Coronary artery (tissue), 2 donors: ENCODE measurements at regions not wholly inside any gene's neighbourhood (a gene's known extent, or its start where the extent isn't known, plus 50 kb on each side); places are given as distances from the start of the nearest gene placed in this dataset.
"Not testable (repeated sequence)": the region's sequence is repeated elsewhere in the genome, so short reads cannot be mapped to it uniquely, and the experiment has no call there.

ENCODE experiments used
- DNase-seq: peaks from one replicate; pipeline ENCODE4 v3.0.0-alpha.2; 2017; ENCODE audit warnings: low spot score
- H3K27ac ChIP-seq, 2 donors: fragments of 200-600 bp; sonication (generic); one replicate each; pipeline ENCODE4 v1.5.1; 2016 to 2019
- H3K4me3 ChIP-seq: fragments of 200-600 bp; sonication (generic); 2 replicates; pipeline ENCODE4 v1.5.1; 2016; ENCODE audit warnings: mild to moderate bottlenecking, moderate library complexity
- CTCF ChIP-seq: fragments of 200-600 bp; sonication (generic); IDR thresholded peaks from one replicate; pipeline ENCODE4 v1.5.1; 2019; ENCODE audit warnings: antibody characterized with exemption

DNA sequence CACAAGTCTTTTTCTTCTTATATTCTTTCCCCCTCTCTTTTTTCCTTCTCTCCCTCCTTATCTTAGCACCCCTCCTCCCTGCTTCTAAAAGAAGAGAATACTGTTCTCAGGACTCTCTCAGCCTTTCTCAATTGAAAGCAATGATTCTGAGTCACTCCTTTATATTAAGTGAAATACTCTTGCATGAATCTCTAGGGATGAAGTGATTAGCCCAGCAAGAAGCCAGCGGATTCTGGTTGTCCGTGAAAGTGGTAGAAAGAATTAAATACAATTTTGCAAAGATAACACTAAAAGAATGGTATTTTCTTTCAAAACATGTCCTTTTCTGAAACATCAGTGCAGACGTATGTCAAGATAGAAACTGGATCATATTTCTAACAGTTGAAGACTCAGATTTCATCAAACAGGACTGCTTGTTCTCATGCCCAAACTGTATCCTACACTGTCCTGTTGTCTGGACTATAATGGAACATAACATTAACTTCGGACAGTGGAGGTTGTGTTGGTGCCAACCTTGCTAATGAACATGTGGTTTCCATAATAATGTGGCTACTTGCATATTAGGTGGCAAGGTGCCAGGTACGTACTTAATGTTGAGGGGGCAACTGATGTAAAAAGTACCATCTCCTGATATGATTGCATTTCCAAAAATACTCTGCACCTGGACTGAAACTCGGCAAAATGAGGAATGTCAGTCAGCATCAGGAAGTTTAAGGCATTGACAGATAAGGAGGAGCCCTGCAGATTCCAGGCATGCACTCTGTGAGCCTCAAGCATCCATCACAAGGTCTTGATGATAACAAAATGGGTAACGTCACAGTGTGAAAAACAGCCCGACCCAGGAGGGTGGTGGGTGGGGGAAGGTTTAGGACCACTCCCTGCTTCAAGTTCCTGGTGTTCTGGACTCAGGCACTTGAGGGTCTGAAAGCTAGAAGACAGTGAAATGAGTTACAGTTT, 357.2 kb downstream of the DLEU7 start:
- DNase-seq: no peak

GRCh38 chr13:50493683-50494082, 349.8 kb downstream of the DLEU7 start:
- no peak for TF ChIP-seq CTCF
- no peak overlapping the region for H3K27ac ChIP-seq
- H3K4me3 ChIP-seq: no peak overlapping the region
- no peak for DNase-seq

More for the DNA sequence above, 357.2 kb downstream of the DLEU7 start:
- H3K27ac ChIP-seq: no peak overlapping the region
- no peak overlapping the region for H3K4me3 ChIP-seq
- no peak for TF ChIP-seq CTCF

DNA sequence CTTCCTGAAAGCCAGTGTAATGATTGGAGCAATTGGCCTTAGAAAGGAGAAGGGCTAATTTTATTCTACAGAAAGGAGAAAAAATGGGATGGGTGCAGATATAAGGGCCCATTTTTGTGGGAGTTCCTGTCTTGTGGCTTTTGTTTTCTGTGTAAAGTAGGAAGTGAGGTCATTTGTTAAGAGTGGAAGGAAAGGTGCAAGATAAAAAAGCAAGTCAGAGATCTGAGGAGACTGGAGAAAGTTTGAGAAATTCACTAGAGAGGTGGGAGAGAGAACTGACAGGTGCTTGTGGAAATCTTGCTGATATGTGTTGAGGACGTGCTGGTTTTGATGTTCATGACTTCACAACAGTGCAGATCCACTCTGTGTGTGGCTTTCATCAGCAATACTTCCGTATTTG, 349.4 kb downstream of the DLEU7 start:
- no peak overlapping the region for H3K27ac ChIP-seq
- DNase-seq: no peak
- TF ChIP-seq CTCF: no peak

DNA sequence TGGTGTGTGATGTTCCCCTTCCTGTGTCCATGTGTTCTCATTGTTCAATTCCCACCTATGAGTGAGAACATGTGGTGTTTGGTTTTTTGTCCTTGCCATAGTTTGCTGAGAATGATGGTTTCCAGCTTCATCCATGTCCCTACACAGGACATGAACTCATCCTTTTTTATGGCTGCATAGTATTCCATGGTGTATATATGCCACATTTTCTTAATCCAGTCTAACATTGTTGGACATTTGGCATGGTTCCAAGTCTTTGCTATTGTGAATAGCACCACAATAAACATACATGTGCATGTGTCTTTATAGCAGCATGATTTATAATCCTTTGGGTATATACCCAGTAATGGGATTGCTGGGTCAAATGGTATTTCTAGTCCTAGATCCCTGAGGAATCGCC, 340.3 kb downstream of the DLEU7 start:
- H3K27ac ChIP-seq, H3K4me3 ChIP-seq, DNase-seq: not testable (repeated sequence)

More for the DNA sequence above, 349.4 kb downstream of the DLEU7 start:
- H3K4me3 ChIP-seq: no peak overlapping the region

DNA sequence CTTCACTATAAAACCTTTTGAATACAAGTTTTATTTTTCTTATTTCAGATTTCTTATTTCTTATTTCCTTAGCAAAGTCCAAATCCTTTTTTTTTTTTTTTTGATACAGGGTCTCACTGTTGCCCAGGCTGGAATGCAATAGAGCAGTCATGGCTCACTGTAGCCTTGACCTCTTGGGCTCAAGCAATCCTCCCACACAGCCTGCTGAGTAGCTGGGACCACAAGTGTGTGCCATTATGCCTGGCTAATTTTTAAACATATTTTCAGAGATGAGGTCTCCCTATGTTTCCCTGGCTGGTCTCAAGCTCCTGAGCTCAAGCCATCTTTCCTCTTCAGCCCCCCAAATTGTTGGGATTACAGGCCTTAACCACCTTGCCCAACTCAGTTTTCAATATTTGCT, 334.3 kb downstream of the DLEU7 start:
- no peak for DNase-seq
- no peak overlapping the region for H3K4me3 ChIP-seq
- H3K27ac ChIP-seq: no peak overlapping the region
- TF ChIP-seq CTCF: no peak

DNA sequence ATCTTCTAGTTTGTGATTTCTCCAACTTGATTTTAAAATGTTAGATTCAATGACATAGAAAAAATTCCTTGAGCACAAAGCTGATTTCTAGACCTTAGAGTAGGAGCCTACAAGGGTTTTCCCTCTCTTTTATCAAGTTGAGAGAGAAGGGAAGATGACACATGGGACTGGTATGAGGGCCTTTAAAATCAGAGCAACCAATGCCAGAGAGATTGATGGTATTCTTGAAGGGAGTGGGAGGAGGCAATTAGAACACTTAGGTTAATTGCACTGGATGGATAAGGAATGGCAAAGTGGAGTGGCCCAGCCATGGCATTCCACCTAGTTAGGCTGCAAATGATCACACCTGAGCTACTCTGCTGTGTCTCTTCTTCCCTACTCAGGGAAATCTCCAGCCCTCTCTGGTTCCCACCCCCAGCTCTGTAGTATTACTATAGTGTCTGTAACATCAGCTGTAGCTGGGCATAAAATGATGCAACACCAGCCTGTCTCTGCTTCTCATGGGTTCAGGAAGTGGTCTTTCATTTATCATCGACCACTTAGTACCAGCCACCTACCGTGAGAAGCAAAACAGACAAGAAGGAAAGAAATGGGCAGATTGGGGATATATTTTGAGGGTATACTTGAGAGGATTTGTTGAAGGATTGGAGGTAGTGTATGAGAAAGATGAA, 333.6 kb downstream of the DLEU7 start:
- Histone ChIP-seq H3K4me3 (no peak overlapping the region), H3K27ac (no peak overlapping the region)
- DNase-seq: no peak
- TF ChIP-seq CTCF: no peak

DNA sequence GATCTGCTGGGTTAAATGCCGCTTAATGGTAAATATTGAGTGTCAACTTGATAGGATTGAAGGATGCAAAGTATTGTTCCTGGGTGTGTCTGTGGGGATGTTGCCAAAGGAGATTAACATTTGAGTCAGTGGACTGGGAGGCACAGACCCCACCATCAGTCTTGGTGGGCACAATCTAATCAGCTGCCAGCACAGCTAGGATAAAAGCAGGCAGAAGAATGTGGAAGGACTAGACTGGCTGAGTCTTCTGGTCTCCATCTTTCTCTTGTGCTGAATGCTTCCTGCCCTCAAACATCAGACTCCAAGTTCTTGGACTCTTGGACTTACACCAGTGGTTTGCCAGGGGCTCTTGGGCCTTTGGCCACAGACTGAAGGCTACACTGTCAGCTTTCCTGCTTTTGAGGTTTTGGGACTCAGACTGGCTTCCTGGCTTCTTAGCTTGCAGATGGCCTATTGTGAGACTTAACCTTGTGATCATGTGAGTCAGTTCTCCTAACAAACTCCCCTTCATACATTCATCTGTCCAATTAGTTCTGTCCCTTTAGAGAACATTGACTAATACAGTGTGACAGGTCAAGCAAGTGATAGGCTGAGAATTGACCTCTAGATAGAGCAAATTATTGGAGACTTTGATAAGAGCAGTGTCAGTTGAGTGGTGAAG, 332.5 kb downstream of the DLEU7 start:
- not testable (repeated sequence) for H3K4me3 ChIP-seq, DNase-seq, H3K27ac ChIP-seq
